ENCODE measurements at regions not wholly inside any gene's neighbourhood (a gene's known extent, or its start where the extent isn't known, plus 50 kb on each side); places are given as distances from the start of the nearest gene placed in this dataset.

DNA sequence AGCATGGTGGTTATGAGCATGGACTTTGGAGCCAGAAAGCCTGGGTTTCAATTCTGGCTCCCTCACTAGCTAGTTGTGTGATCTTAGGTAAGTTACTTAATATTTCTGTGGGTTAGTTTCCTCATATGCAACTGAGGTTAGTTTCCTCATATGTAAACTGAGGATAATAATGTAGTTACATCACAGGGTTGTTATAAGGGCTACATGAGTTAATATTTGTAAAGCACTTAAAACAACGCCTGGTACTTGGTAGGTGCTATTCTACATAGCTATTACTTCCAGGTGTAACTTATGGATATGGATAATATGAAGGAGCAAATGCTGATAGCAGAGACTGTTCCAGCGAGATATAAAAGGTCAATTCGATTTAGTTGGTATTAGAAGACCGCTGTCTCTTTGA is 69.4 kb upstream of the POU5F2 start:
- POLR2A ChIA-PET = no interaction called here
- CTCF ChIA-PET = no interaction called here

DNA sequence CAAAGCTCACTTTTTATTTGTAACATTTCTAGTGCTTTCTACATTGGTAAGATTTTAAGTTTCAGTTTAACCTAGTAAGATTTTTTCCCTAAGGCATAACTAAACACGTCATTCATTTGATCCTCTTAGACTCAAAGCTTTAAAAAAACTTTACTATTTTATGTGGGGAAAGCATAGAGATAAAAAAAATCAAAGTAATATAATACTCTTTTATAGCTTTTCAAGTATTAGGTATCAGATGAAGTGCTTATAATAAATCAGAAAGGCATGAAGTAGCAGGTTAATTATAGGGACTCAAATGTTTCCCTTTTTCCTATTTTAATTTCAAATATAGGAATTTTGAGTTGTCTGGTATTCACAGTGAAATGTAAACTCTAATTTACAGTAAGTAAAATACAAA is 68.0 kb upstream of the POU5F2 start:
- ChIA-PET POLR2A (no interaction called here), CTCF (no interaction called here)

DNA sequence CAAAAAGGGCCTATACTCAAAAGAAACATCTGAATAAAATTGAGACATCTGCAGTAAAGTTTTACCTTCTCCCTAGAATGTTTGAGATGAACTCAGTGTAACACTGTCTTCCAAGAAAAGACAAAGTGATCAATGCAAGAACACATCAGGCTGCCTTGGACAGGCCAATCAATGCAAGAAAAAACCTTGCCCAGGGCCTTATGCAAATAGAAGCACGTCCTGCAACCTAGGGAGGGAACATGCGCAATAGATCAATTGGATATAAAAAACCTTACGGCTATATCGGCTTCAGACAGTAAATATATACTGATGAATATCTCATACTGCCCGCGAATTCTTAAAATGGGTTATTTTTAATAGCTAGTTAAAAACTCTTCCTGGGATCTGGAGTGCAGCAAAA is 66.4 kb upstream of the POU5F2 start:
- ChIA-PET POLR2A (no interaction called here), CTCF (interaction anchor here (1.0 kb wide), 1 partner anchor 187 kb away, joined by 3 read pairs; no protein-coding TSS in a partner anchor)

DNA sequence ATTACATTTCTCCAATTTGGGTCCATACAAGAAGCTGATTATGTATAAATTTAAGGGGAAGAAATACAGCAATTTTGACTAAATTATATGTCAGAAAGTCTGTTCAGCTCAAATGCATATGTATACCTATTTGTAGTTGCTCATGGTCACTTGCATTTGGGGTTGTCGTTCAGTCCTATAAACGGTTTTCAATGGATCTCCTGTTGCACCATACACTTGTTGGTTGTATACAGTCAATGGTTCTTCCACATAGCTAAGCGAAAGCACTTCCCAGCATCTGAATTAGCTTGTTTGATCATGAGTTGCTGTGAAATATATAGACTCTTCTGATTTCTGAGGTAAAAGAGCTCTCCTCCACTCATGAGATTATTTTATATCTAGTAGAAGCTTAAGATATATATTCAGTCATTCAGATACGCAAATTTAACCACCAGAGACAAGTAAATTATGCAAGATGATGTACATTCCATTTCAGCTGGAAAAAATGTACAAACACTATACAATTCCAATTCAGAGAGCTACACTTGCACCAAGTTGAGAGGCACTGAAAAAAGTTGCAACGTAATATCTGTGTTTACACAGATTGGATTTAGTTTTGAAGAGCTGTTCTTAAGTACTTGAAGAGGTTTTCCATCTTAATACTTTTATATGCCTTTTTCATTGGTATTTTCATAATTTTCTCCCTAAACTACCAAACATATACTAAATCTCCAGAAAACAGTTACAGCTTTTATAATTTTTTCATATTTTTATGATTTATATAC is 64.4 kb upstream of the POU5F2 start:
- POLR2A ChIA-PET = no interaction called here
- CTCF ChIA-PET = interaction anchor here (0.7 kb wide), 1 partner anchor 9 kb away, joined by 3 read pairs; no protein-coding TSS in a partner anchor

DNA sequence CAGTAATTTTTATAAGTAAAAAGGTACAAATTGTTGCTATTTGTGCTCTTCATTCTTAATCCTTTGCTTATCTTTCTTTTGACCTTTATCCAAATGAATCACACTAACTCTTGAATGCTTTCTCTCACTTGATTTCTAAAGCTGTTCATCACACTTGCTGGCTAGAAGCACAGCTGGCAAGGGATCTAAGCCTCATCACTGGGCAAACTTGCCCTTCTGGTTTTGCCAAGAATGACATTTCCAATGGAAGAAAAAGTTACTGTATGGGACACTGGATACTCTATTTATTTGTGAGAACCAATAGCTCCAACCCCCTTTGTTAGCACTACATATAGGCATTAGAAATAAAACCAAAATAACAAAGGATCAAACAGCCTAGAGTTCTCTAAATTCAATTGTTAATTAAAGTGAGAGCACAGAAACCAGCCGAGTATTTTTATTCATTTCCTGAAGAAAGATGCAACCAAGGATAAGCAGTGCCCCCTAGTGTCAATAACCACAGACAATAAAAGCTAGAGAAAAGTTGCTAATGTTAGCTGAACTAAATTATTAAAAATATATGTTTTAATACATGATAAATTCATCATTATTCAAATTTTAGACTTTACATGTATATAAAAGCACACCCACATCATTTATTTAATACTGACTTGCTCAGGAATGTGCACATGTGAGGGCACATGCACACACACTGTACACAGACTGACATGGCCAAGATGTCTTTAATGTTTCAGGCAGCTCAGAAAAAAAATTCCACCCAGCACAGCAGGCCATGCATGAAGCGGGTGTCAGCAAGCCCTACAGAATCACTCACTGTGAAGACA is 59.8 kb upstream of the POU5F2 start:
- POLR2A ChIA-PET = no interaction called here

DNA sequence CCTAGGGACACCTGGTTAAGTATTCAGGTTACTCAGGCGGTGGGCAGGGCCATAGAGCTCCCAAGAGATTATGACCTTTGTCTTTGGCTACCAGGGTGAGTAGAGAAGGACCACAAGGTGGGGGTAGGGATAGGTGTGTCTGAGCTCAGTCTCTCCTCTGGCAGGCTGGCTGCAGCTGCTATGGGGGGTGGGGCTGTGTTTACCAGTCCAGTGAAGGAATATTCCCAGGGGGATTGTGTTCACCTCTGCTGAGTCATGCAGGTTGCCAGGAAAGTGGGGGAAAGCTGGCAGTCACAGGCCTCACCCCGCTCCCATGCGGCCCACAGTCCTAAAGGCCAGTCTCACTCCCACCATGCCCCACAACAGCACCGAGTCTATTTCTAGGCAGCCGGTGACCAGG is 53.6 kb upstream of the POU5F2 start:
- CTCF ChIA-PET = interaction anchor here (1.2 kb wide), 1 partner anchor 172 kb away, joined by 3 read pairs; no protein-coding TSS in a partner anchor
- POLR2A ChIA-PET = no interaction called here

More for the DNA sequence above, 59.8 kb upstream of the POU5F2 start:
- CTCF ChIA-PET = interaction anchor here (0.6 to 1.2 kb wide), 6 partner anchors 9 to 199 kb away, joined by 3 to 5 read pairs (median 4); no protein-coding TSS in a partner anchor

DNA sequence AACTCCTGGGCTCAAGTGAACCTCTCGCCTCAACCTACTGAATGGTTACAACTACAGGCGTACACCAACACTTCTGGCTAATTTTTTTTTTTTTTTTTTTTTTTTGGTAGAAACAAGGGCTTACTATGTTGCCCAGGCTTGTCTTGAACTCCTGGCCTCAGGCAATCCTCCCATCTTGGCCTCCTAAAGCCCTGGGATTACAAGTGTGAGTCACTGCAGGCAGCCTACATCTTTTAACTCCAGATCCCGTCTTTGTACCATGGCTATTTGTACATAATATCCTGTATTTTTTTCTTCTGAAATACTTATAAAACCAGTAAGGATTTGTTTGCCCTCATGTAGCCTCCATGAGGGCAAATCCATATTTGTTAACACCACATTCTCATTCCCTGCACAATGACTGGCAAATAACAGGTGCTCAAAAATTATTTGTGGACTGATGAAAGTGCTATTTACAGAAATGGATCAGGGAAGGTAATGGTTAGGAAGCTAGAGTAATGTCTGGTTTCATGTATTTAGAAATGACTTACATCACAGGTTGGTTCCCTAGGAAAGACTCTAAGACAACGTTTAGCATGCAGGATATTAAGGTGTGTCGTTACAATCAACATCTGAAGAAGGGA is 51.9 kb upstream of the POU5F2 start:
- ChIA-PET POLR2A (no interaction called here), CTCF (interaction anchor here (0.6 kb wide), 1 partner anchor 1079 kb away, joined by 3 read pairs; no protein-coding TSS in a partner anchor)

DNA sequence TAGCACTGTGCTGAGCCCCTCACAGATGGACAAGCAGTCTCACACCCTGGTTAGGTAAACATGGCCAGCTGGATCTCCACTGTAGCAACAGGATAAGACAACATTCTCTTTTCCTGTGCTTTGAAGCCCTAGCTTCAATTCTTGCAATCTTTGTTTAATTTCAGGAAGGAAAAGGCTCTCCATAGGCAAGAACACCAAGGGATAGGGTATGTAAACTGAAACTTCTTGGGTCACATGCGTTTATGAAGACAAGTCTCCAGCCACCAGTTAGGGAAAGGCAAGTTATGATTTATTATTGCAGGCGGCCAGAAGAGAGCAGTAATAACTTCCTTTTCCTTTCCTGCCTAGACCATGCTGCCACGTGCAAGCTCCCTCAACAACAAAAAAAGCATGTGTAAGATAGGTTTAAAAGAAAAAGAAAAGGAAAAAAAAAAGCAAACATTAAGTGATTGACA is 50.1 kb upstream of the POU5F2 start:
- POLR2A ChIA-PET = no interaction called here
- CTCF ChIA-PET = interaction anchor here (0.7 to 0.8 kb wide), 2 partner anchors 8 to 9 kb away, joined by 3 read pairs; no protein-coding TSS in a partner anchor

All from activated CD8-positive, alpha-beta memory T cell treated with anti-CD3 and anti-CD28 coated beads for 36 hours (primary cell).